GM19025 (cell line): ENCODE measurements at regions not wholly inside any gene's neighbourhood (a gene's known extent, or its start where the extent isn't known, plus 50 kb on each side); places are given as distances from the start of the nearest gene placed in this dataset.
"Not testable (repeated sequence)": the region's sequence is repeated elsewhere in the genome, so short reads cannot be mapped to it uniquely, and the experiment has no call there.

ENCODE experiments used
- ATAC-seq: cut with Tn5 transposase; IDR thresholded peaks from one replicate; pipeline ENCODE4 v1.9.1; 2021; ENCODE audit warnings: mild to moderate bottlenecking, low read depth, moderate library complexity; ENCODE audit not compliant: unreplicated experiment

GRCh38 chr6:30832864-30833263 lies 51.5 kb upstream of the DDR1 start:
- no peak for ATAC-seq

GRCh38 chr6:30830438-30830837 lies 53.9 kb upstream of the DDR1 start:
- ATAC-seq: no peak

- no peak for ATAC-seq
Measured at GRCh38 chr6:30829639-30830255, 54.6 kb upstream of the DDR1 start.

GRCh38 chr6:30829033-30829432 lies 55.3 kb upstream of the DDR1 start:
- ATAC-seq: no peak

- no peak for ATAC-seq
Measured at GRCh38 chr6:30828027-30828962, 56.0 kb upstream of the DDR1 start.

GRCh38 chr6:30826961-30827342 lies 57.4 kb upstream of the DDR1 start:
- no peak for ATAC-seq

GRCh38 chr6:30824698-30825097 lies 59.6 kb upstream of the DDR1 start:
- no peak for ATAC-seq

- no peak for ATAC-seq
Measured at GRCh38 chr6:30823534-30823865, 60.8 kb upstream of the DDR1 start.

- no peak for ATAC-seq
Measured at GRCh38 chr6:30821862-30822784, 62.2 kb upstream of the DDR1 start.

- ATAC-seq: no peak
Measured at GRCh38 chr6:30820193-30820592, 64.1 kb upstream of the DDR1 start.

GRCh38 chr6:30819297-30819917 lies 64.9 kb upstream of the DDR1 start:
- ATAC-seq: no peak

- ATAC-seq: no peak
Measured at GRCh38 chr6:30818391-30818841, 65.9 kb upstream of the DDR1 start.

- peak; percentile 77 for ATAC-seq
Measured at GRCh38 chr6:30816791-30817739, 67.3 kb upstream of the DDR1 start.

GRCh38 chr6:30816296-30816695 lies 68.0 kb upstream of the DDR1 start:
- not testable (repeated sequence) for ATAC-seq

- ATAC-seq: not testable (repeated sequence)
Measured at GRCh38 chr6:30815041-30815742, 69.1 kb upstream of the DDR1 start.

- no peak for ATAC-seq
Measured at GRCh38 chr6:30814146-30815040, 69.9 kb upstream of the DDR1 start.

- no peak for ATAC-seq
Measured at GRCh38 chr6:30813631-30814145, 69.3 kb upstream of the IER3 start.
